ENCODE measurements at regions not wholly inside any gene's neighbourhood (a gene's known extent, or its start where the extent isn't known, plus 50 kb on each side); places are given as distances from the start of the nearest gene placed in this dataset.

- H3K4me1 Mint-ChIP-seq = peaks cover 9% of the 10 kb centered on the region
- TF ChIP-seq CTCF (IDR thresholded peaks at IDR 0.05; ENCODE audit: unreplicated experiment in 3 of 3) = no peak
- no peaks in the 10 kb centered on the region for H3K27me3 Mint-ChIP-seq (ENCODE audit: low read depth)
- H3K36me3 Mint-ChIP-seq (ENCODE audit: low read depth) = no peaks in the 10 kb centered on the region
- no peak overlapping the region for H3K27ac Mint-ChIP-seq
- H3K9me3 Mint-ChIP-seq = no peaks in the 10 kb centered on the region
- no peak overlapping the region for H3K4me3 Mint-ChIP-seq
These were observed 76.1 kb upstream of the FOXN2 start for GRCh38 chr2:48238381-48238780.

GRCh38 chr2:48240912-48241311 is 73.6 kb upstream of the FOXN2 start:
- H3K27me3 Mint-ChIP-seq (ENCODE audit: low read depth) = peaks cover 5% of the 10 kb centered on the region
- H3K27ac Mint-ChIP-seq = no peak overlapping the region
- no peaks in the 10 kb centered on the region for H3K4me1 Mint-ChIP-seq
- no peak overlapping the region for H3K4me3 Mint-ChIP-seq
- H3K36me3 Mint-ChIP-seq (ENCODE audit: low read depth) = no peaks in the 10 kb centered on the region
- no peak for TF ChIP-seq CTCF (IDR thresholded peaks at IDR 0.05; ENCODE audit: unreplicated experiment in 3 of 3)
- no peaks in the 10 kb centered on the region for H3K9me3 Mint-ChIP-seq

- no peak overlapping the region for H3K27ac Mint-ChIP-seq
- TF ChIP-seq CTCF (IDR thresholded peaks at IDR 0.05; ENCODE audit: unreplicated experiment in 3 of 3) = no peak
- H3K36me3 Mint-ChIP-seq (ENCODE audit: low read depth) = no peaks in the 10 kb centered on the region
- H3K4me3 Mint-ChIP-seq = no peak overlapping the region
- H3K4me1 Mint-ChIP-seq = peaks cover 16% of the 10 kb centered on the region
- H3K9me3 Mint-ChIP-seq = no peaks in the 10 kb centered on the region
- peaks cover 5% of the 10 kb centered on the region for H3K27me3 Mint-ChIP-seq (ENCODE audit: low read depth)
These were observed 67.3 kb upstream of the FOXN2 start for GRCh38 chr2:48247206-48247605.

- Mint-ChIP-seq H3K27ac (peak overlapping the region; percentile 14 to 85 (median 26)), H3K4me1 (peaks cover 16% of the 10 kb centered on the region), H3K27me3 (ENCODE audit: low read depth) (peaks cover 5% of the 10 kb centered on the region), H3K9me3 (no peaks in the 10 kb centered on the region), H3K36me3 (ENCODE audit: low read depth) (no peaks in the 10 kb centered on the region), H3K4me3 (no peak overlapping the region)
- no peak for TF ChIP-seq CTCF (IDR thresholded peaks at IDR 0.05; ENCODE audit: unreplicated experiment in 3 of 3)
These were observed 66.1 kb upstream of the FOXN2 start for GRCh38 chr2:48248251-48248933.

- Mint-ChIP-seq H3K4me1 (peaks cover 16% of the 10 kb centered on the region), H3K27me3 (ENCODE audit: low read depth) (peaks cover 5% of the 10 kb centered on the region), H3K27ac (peak overlapping the region; percentile 14 to 85 (median 26)), H3K9me3 (no peaks in the 10 kb centered on the region), H3K36me3 (ENCODE audit: low read depth) (no peaks in the 10 kb centered on the region), H3K4me3 (no peak overlapping the region)
- TF ChIP-seq CTCF (IDR thresholded peaks at IDR 0.05; ENCODE audit: unreplicated experiment in 3 of 3) = no peak
These were observed 65.5 kb upstream of the FOXN2 start for GRCh38 chr2:48249025-48249424.
